ENCODE measurements at regions not wholly inside any gene's neighbourhood (a gene's known extent, or its start where the extent isn't known, plus 50 kb on each side); places are given as distances from the start of the nearest gene placed in this dataset.

DNA sequence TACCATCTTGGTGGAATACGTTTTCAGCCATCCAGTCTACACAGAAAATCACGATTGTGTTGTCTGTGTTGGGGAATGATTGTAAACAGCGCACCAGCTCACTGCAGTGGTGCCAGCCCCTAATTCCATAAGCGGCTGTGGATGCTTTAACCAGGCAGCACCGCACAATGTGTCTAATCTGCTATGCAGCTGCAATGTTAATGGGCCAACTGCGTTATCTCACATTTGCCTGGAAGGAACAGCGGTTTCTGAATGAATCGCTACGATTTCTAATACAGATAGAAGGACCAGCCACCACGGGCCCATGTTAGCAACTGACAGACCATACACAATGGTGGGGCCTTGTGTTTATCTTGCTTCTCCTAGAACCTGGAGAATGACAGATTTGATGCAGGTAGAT is 384.5 kb upstream of the KIRREL3 start:
- no peak overlapping the region for H3K27ac ChIP-seq (ENCODE audit: low read depth, low read length)
- no peaks in the 10 kb centered on the region for H3K4me1 ChIP-seq (ENCODE audit: control insufficient read depth, low read length)
- no peak overlapping the region for H3K4me2 ChIP-seq (ENCODE audit: low read length)
- H4K20me1 ChIP-seq (ENCODE audit: control insufficient read depth, insufficient read depth, low read depth, low read length) = no peaks in the 10 kb centered on the region
- H3K36me3 ChIP-seq (ENCODE audit: control insufficient read depth, low read length) = no peaks in the 10 kb centered on the region
- no peak overlapping the region for H3K4me3 ChIP-seq (ENCODE audit: low read length)
- H3F3A ChIP-seq (ENCODE audit: control insufficient read depth, insufficient read depth) = no peaks in the 10 kb centered on the region
- TF ChIP-seq EZH2phosphoT487 (IDR thresholded peaks at IDR 0.05; ENCODE audit: borderline replicate concordance, low read length) = no peak
- TF ChIP-seq, protein P1, sequence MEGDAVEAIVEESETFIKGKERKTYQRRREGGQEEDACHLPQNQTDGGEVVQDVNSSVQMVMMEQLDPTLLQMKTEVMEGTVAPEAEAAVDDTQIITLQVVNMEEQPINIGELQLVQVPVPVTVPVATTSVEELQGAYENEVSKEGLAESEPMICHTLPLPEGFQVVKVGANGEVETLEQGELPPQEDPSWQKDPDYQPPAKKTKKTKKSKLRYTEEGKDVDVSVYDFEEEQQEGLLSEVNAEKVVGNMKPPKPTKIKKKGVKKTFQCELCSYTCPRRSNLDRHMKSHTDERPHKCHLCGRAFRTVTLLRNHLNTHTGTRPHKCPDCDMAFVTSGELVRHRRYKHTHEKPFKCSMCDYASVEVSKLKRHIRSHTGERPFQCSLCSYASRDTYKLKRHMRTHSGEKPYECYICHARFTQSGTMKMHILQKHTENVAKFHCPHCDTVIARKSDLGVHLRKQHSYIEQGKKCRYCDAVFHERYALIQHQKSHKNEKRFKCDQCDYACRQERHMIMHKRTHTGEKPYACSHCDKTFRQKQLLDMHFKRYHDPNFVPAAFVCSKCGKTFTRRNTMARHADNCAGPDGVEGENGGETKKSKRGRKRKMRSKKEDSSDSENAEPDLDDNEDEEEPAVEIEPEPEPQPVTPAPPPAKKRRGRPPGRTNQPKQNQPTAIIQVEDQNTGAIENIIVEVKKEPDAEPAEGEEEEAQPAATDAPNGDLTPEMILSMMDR (IDR thresholded peaks at IDR 0.05; ENCODE audit: low read depth, low read length, poor library complexity, severe bottlenecking) = no peak
- no peaks in the 10 kb centered on the region for H3K9me2 ChIP-seq (replicated peaks; ENCODE audit: control insufficient read depth, low read length)
- H3K27me3 ChIP-seq (ENCODE audit: control insufficient read depth, low read length) = no peaks in the 10 kb centered on the region
- H3K9me3 ChIP-seq (ENCODE audit: control insufficient read depth, insufficient read depth, low read length) = no peaks in the 10 kb centered on the region
- no peaks in the 10 kb centered on the region for H3K79me2 ChIP-seq (ENCODE audit: control insufficient read depth, low read length)

DNA sequence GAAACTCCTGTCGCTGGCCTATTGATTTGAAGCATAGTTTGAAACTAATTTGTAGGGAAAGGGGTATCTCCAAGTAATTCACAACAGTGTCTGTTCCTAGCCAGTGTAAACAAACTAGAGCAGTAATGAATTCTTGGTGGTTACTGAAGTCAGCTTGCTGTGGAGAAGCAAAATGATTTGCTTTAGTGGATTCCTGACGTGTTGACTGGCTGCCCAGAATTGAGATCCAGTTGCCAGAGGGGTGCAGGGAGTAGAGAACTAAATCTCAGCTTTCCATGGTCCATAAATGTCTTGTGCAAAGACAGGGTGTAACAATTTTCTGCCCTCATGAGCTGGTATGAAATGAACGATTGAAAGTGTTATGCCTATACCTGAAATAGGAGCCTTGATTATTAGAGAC is 382.5 kb upstream of the KIRREL3 start:
- Histone ChIP-seq H3K36me3 (ENCODE audit: control insufficient read depth, low read length) (no peaks in the 10 kb centered on the region), H4K20me1 (ENCODE audit: control insufficient read depth, insufficient read depth, low read depth, low read length) (no peaks in the 10 kb centered on the region), H3K4me3 (ENCODE audit: low read length) (no peak overlapping the region), H3F3A (ENCODE audit: control insufficient read depth, insufficient read depth) (no peaks in the 10 kb centered on the region), H3K4me1 (ENCODE audit: control insufficient read depth, low read length) (no peaks in the 10 kb centered on the region), H3K9me3 (ENCODE audit: control insufficient read depth, insufficient read depth, low read length) (no peaks in the 10 kb centered on the region), H3K79me2 (ENCODE audit: control insufficient read depth, low read length) (no peaks in the 10 kb centered on the region), H3K4me2 (ENCODE audit: low read length) (no peak overlapping the region), H3K27ac (ENCODE audit: low read depth, low read length) (no peak overlapping the region), H3K27me3 (ENCODE audit: control insufficient read depth, low read length) (no peaks in the 10 kb centered on the region), H3K9me2 (replicated peaks; ENCODE audit: control insufficient read depth, low read length) (no peaks in the 10 kb centered on the region)
- TF ChIP-seq EZH2phosphoT487 (IDR thresholded peaks at IDR 0.05; ENCODE audit: borderline replicate concordance, low read length) = no peak
- TF ChIP-seq, protein P1 (IDR thresholded peaks at IDR 0.05; ENCODE audit: low read depth, low read length, poor library complexity, severe bottlenecking) = no peak

DNA sequence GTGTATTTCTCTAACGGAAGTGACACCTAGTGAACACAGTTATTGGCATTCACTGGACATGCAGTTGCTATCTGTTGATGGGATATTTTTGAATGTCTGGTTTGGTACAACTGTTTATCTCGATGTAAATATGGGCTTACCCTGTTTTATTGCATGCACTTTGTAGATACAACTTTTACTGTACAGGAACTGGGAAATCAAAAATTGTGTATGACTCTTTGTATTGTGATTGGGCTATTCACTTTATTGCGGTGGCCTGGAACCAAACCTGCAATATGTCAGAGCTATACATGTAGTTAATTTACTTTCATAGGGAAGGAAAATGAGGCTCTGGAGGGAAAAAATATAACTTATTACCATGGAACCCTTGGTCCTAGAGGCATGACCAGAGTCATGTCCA is 380.7 kb upstream of the KIRREL3 start:
- TF ChIP-seq EZH2phosphoT487 (IDR thresholded peaks at IDR 0.05; ENCODE audit: borderline replicate concordance, low read length) = no peak
- TF ChIP-seq, protein P1 (IDR thresholded peaks at IDR 0.05; ENCODE audit: low read depth, low read length, poor library complexity, severe bottlenecking) = no peak
- no peaks in the 10 kb centered on the region for H3F3A ChIP-seq (ENCODE audit: control insufficient read depth, insufficient read depth)

DNA sequence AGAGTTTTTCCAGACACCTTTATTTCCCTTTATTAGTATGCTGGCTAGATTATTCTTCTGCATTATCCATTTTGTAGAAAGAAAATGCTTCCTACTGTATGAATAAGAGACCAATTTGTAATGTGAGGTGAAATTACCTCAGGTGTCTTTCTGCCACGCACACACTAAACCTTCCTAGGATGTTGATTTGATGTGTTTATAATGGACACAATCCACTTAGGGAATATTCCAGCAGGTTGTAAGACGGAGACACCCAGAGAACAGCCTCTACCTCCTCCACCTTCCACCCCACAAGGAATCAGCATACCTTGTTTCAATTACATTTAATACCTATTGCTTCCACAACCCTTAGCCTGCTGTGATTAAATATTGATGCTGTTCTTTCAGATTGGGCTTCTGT is 379.1 kb upstream of the KIRREL3 start:
- Histone ChIP-seq H3K27me3 (ENCODE audit: control insufficient read depth, low read length) (no peaks in the 10 kb centered on the region), H3K4me1 (ENCODE audit: control insufficient read depth, low read length) (no peaks in the 10 kb centered on the region), H3K79me2 (ENCODE audit: control insufficient read depth, low read length) (no peaks in the 10 kb centered on the region), H3K9me2 (replicated peaks; ENCODE audit: control insufficient read depth, low read length) (no peaks in the 10 kb centered on the region), H3K9me3 (ENCODE audit: control insufficient read depth, insufficient read depth, low read length) (no peaks in the 10 kb centered on the region), H3K27ac (ENCODE audit: low read depth, low read length) (no peak overlapping the region), H3F3A (ENCODE audit: control insufficient read depth, insufficient read depth) (no peaks in the 10 kb centered on the region), H3K4me3 (ENCODE audit: low read length) (no peak overlapping the region), H3K4me2 (ENCODE audit: low read length) (no peak overlapping the region), H4K20me1 (ENCODE audit: control insufficient read depth, insufficient read depth, low read depth, low read length) (no peaks in the 10 kb centered on the region), H3K36me3 (ENCODE audit: control insufficient read depth, low read length) (no peaks in the 10 kb centered on the region)
- TF ChIP-seq, protein P1 (IDR thresholded peaks at IDR 0.05; ENCODE audit: low read depth, low read length, poor library complexity, severe bottlenecking) = no peak
- TF ChIP-seq EZH2phosphoT487 (IDR thresholded peaks at IDR 0.05; ENCODE audit: borderline replicate concordance, low read length) = no peak

More for the DNA sequence above, 380.7 kb upstream of the KIRREL3 start:
- no peaks in the 10 kb centered on the region for H3K4me1 ChIP-seq (ENCODE audit: control insufficient read depth, low read length)
- no peaks in the 10 kb centered on the region for H4K20me1 ChIP-seq (ENCODE audit: control insufficient read depth, insufficient read depth, low read depth, low read length)
- H3K9me2 ChIP-seq (replicated peaks; ENCODE audit: control insufficient read depth, low read length) = no peaks in the 10 kb centered on the region
- no peaks in the 10 kb centered on the region for H3K27me3 ChIP-seq (ENCODE audit: control insufficient read depth, low read length)
- H3K4me3 ChIP-seq (ENCODE audit: low read length) = no peak overlapping the region
- no peaks in the 10 kb centered on the region for H3K9me3 ChIP-seq (ENCODE audit: control insufficient read depth, insufficient read depth, low read length)
- no peaks in the 10 kb centered on the region for H3K79me2 ChIP-seq (ENCODE audit: control insufficient read depth, low read length)
- H3K27ac ChIP-seq (ENCODE audit: low read depth, low read length) = no peak overlapping the region
- H3K4me2 ChIP-seq (ENCODE audit: low read length) = no peak overlapping the region
- no peaks in the 10 kb centered on the region for H3K36me3 ChIP-seq (ENCODE audit: control insufficient read depth, low read length)

All from DOHH2 (cell line).